HG02852 (cell line): ENCODE measurements at regions not wholly inside any gene's neighbourhood (a gene's known extent, or its start where the extent isn't known, plus 50 kb on each side); places are given as distances from the start of the nearest gene placed in this dataset.

Source experiments
- ATAC-seq: cut with Tn5 transposase; IDR thresholded peaks from one replicate; pipeline ENCODE4 v1.9.1; 2021; ENCODE audit warnings: mild to moderate bottlenecking, moderate library complexity; ENCODE audit not compliant: unreplicated experiment

DNA sequence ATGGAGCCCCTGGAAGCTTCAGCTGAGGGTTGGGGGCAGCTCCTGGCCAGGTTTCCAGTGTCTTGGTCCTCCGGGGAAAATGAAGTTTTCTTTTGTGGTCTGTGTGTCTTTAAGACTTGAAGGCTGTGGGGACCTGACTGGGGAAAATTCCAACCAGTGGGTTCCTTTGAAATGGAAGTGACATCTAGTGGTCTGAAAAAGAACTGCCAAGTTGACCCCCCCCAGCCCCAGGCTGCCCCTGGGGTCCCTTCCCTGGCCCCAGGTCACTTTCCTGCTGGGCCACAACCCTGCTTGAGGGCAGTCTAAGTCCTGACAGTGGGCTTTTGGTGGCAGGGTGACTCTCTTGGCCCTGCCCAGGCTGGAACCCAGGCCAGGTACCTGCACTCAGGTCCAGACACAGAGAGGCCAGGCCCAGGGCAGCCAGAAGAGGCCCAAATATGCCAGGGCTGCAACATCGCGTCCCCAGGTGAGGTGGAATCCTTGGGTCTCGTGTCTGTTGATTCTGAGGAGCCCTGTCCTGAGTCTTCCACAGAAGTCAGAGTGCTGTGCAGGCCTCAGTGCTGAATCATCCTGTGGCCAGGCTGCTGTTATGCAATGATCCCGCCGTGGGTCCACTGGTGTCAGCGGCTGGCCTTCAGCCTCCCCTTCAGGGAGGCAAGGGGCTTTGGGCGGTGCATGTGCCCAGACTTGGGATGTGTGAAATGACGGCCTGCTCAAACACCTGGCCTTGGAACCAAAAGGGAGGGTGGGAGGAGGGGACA lies 68.4 kb downstream of the VEGFA start:
- no peak for ATAC-seq

DNA sequence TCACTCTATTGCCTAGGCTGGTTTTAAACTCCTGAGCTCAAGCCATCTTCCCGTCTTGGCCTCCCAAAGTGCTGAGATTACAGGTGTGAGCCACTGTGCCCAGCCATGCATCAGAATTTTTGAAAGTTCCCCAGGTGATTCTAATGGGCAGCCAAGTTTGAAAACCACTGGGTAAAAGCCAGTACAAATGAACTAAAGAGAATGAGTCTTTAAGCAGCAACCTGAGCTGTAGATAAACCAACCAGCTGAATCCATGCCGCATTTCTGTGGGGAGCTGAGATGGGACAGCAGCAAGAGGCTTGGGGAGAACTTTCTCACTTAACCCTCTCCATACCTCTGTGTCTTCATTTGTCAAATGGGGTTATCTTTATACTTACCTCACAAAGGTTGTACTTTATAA lies 67.5 kb downstream of the VEGFA start:
- no peak for ATAC-seq

DNA sequence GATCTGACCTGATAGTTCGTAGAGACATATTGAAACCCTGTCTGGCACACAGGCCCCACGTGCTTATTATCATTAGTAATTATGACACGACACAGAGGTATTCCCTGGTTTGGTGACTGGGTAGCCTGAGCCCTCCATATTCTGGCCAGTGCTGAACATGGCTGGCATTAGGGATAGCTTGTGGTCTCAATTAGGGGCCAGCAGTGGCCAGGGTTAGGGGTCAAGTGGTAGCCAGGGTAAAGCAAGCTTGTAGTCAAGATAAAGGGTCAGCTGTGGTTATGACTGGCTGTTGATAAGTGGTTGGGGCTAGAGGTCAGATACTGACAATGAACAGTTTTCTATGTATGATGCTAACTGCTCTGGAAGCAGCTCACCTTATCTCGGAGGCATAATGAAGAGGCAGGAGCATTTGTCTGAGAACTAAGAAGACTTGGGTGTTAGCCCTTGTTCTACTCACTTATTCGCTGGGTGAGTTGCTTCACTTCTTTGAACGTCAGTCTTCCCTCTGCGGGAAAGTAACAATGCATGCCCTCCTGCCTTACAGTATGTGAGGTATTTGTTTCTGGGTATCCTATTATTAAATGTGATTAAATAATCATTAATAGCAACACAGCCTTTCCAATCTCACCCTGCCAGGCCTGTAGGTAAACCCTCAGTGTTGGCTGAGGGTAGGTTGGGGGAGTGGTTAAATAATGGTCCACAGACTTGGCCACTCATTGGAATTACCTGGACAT lies 66.7 kb downstream of the VEGFA start:
- ATAC-seq = no peak
